22Rv1 (cell line): ENCODE measurements at regions not wholly inside any gene's neighbourhood (a gene's known extent, or its start where the extent isn't known, plus 50 kb on each side); places are given as distances from the start of the nearest gene placed in this dataset.

ENCODE experiments used
- ZFX ChIP-seq: fragments of 450-650 bp; IDR thresholded peaks from 2 replicates; pipeline ENCODE4 v1.6.1; 2017; ENCODE audit warnings: antibody characterized with exemption, borderline replicate concordance
- TF ChIP-seq, protein P1 (sequence below): fragments of 450-650 bp; IDR thresholded peaks from 2 replicates; pipeline ENCODE4 v1.5.1; 2017; ENCODE audit warnings: mild to moderate bottlenecking

DNA sequence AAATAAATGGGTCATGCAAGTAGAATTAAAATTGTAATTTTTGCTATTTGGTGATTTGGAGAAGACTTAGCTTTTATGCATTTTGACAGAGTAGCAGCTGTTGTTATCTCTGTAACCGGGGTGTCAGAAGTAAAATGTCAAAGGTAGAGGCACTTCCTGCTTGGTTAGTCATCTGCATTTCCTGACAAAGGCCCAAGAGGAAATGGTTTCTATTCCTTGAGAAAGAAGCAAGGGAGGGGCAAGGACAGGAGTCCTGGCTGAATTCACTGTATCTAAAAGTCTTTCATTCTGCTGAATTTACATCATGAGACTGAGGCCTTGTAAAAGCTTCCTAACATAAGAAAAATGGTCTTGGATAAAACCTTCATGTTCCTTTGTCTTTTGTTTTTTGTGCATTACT lies 550.9 kb upstream of the BOD1L1 start:
- TF ChIP-seq, protein P1, sequence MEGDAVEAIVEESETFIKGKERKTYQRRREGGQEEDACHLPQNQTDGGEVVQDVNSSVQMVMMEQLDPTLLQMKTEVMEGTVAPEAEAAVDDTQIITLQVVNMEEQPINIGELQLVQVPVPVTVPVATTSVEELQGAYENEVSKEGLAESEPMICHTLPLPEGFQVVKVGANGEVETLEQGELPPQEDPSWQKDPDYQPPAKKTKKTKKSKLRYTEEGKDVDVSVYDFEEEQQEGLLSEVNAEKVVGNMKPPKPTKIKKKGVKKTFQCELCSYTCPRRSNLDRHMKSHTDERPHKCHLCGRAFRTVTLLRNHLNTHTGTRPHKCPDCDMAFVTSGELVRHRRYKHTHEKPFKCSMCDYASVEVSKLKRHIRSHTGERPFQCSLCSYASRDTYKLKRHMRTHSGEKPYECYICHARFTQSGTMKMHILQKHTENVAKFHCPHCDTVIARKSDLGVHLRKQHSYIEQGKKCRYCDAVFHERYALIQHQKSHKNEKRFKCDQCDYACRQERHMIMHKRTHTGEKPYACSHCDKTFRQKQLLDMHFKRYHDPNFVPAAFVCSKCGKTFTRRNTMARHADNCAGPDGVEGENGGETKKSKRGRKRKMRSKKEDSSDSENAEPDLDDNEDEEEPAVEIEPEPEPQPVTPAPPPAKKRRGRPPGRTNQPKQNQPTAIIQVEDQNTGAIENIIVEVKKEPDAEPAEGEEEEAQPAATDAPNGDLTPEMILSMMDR: no peak
- TF ChIP-seq ZFX: no peak
